IMR-90 (cell line): ENCODE measurements at regions not wholly inside any gene's neighbourhood (a gene's known extent, or its start where the extent isn't known, plus 50 kb on each side); places are given as distances from the start of the nearest gene placed in this dataset.

ENCODE experiments used
- ATAC-seq: fragments of 200-7000 bp; cut with Tn5 transposase; 2 replicates; pipeline ENCODE4 v1.9.1; 2020; ENCODE audit warnings: low read depth, mild to moderate bottlenecking, moderate library complexity
- BruUV-seq: library from RNA; stranded (reverse); fragments of 400-500 nt; replicated peaks from 2 replicates; lab custom pipeline; 2021; lab: Mats Ljungman, UMichigan
- CTCF ChIA-PET: fragments of 300-600 bp; formaldehyde crosslinking; extraction: SDS; loops from one replicate; lab custom pipeline; 2021; ENCODE audit warnings: antibody characterized with exemption; lab: Yijun Ruan, JAX
- POLR2A ChIA-PET: fragments of 300-600 bp; sonication (Branson Sonifier 250); formaldehyde crosslinking; loops from one replicate; lab custom pipeline; 2022; ENCODE audit warnings: antibody characterized with exemption; ENCODE audit not compliant: unreplicated experiment; lab: Charles Lee
- DNase-seq: peaks from one replicate; pipeline ENCODE4 v3.0.0; 2013
- H2AFZ ChIP-seq: replicated peaks from 2 replicates; pipeline ENCODE3; 2013; ENCODE audit warnings: low read length, mild to moderate bottlenecking; ENCODE audit not compliant: poor library complexity
- H2AK5ac ChIP-seq: 2 replicates; pipeline ENCODE4 v1.6.1; 2013; ENCODE audit warnings: low read depth, low read length, inconsistent platforms
- H2AK9ac ChIP-seq: replicated peaks from 2 replicates; pipeline ENCODE3; 2013; ENCODE audit warnings: mild to moderate bottlenecking, low read depth, low read length, moderate library complexity; ENCODE audit not compliant: poor library complexity
- H2BK120ac ChIP-seq: 2 replicates; pipeline ENCODE4 v1.6.1; 2013; ENCODE audit warnings: low read depth, low read length, inconsistent platforms
- H2BK15ac ChIP-seq: 3 replicates; pipeline ENCODE4 v1.6.1; 2013; ENCODE audit warnings: low read depth, low read length, inconsistent platforms
- H2BK20ac ChIP-seq: 2 replicates; pipeline ENCODE4 v1.6.1; 2013; ENCODE audit warnings: low read depth, mild to moderate bottlenecking, inconsistent platforms, low read length, moderate library complexity
- H2BK5ac ChIP-seq: 2 replicates; pipeline ENCODE4 v1.6.1; 2013; ENCODE audit warnings: mild to moderate bottlenecking, low read depth, low read length, inconsistent platforms; ENCODE audit not compliant: poor library complexity, severe bottlenecking
- H3K14ac ChIP-seq: replicated peaks from 2 replicates; pipeline ENCODE4 v1.6.1; 2013; ENCODE audit warnings: low read depth, low read length, inconsistent platforms
- H3K18ac ChIP-seq: 2 replicates; pipeline ENCODE4 v1.6.1; 2013; ENCODE audit warnings: low read depth, low read length, control low read depth
- H3K23ac ChIP-seq: 2 replicates; pipeline ENCODE4 v1.6.1; 2013; ENCODE audit warnings: low read depth, low read length, inconsistent platforms
- H3K27ac ChIP-seq: 2 replicates; pipeline ENCODE4 v1.5.1; 2013; ENCODE audit warnings: mild to moderate bottlenecking, control low read depth, low read length; ENCODE audit not compliant: insufficient read depth
- H3K27me3 ChIP-seq: 2 replicates; pipeline ENCODE4 v1.6.1; 2013; ENCODE audit warnings: low read length; ENCODE audit not compliant: control insufficient read depth, insufficient read depth
- H3K36me3 ChIP-seq: 2 replicates; pipeline ENCODE4 v1.6.1; 2013; ENCODE audit warnings: low read length, mixed read lengths; ENCODE audit not compliant: control insufficient read depth, insufficient read depth
- H3K4ac ChIP-seq: 2 replicates; pipeline ENCODE4 v1.6.1; 2013; ENCODE audit warnings: low read depth, low read length, inconsistent platforms
- H3K4me1 ChIP-seq: 2 replicates; pipeline ENCODE4 v1.6.1; 2013; ENCODE audit warnings: low read length, mixed read lengths; ENCODE audit not compliant: control insufficient read depth, insufficient read depth
- H3K4me2 ChIP-seq: 2 replicates; pipeline ENCODE4 v1.6.1; 2013; ENCODE audit warnings: low read depth, mild to moderate bottlenecking, control low read depth, low read length, moderate library complexity
- H3K4me3 ChIP-seq: 2 replicates; pipeline ENCODE4 v1.5.1; 2013; ENCODE audit warnings: low read depth, mild to moderate bottlenecking, control low read depth, low read length, moderate library complexity; ENCODE audit not compliant: insufficient read depth
- H3K56ac ChIP-seq: 2 replicates; pipeline ENCODE4 v1.6.1; 2013; ENCODE audit warnings: low read length, inconsistent platforms; ENCODE audit not compliant: insufficient read depth; ENCODE audit errors: extremely low read depth
- H3K79me1 ChIP-seq, 2 experiments: 2 replicates each; pipeline ENCODE4 v1.6.1; 2013; ENCODE audit warnings: low read length in 2 of 2, inconsistent platforms in 1 of 2, low read depth in 1 of 2
- H3K9ac ChIP-seq: 2 replicates; pipeline ENCODE4 v1.6.1; 2013; ENCODE audit warnings: low read depth, low read length, control low read depth
- H3K9me1 ChIP-seq: 2 replicates; pipeline ENCODE4 v1.6.1; 2013; ENCODE audit warnings: low read length, inconsistent platforms; ENCODE audit not compliant: insufficient read depth
- H3K9me3 ChIP-seq: 2 replicates; pipeline ENCODE4 v1.6.1; 2013; ENCODE audit warnings: low read length; ENCODE audit not compliant: control insufficient read depth, insufficient read depth
- H4K20me1 ChIP-seq: 2 replicates; pipeline ENCODE4 v1.6.1; 2013; ENCODE audit warnings: low read length, inconsistent platforms; ENCODE audit not compliant: insufficient read depth
- H4K5ac ChIP-seq: 2 replicates; pipeline ENCODE4 v1.6.1; 2013; ENCODE audit warnings: mild to moderate bottlenecking, low read depth, low read length, control low read depth
- H4K8ac ChIP-seq, 2 experiments: 2 replicates each; pipeline ENCODE4 v1.6.1; 2013; ENCODE audit warnings: low read depth in 2 of 2, low read length in 2 of 2, control low read depth in 1 of 2, inconsistent platforms in 1 of 2
- H4K91ac ChIP-seq: 2 replicates; pipeline ENCODE4 v1.6.1; 2013; ENCODE audit warnings: low read depth, low read length, inconsistent platforms; ENCODE audit not compliant: insufficient read depth
- BHLHE40 ChIP-seq: fragments of 150-350 bp; IDR thresholded peaks from 2 replicates; pipeline ENCODE4 v1.6.1; 2016; ENCODE audit warnings: mild to moderate bottlenecking, low read depth, low read length
- CEBPB ChIP-seq: IDR thresholded peaks from 2 replicates; pipeline ENCODE4 v1.6.1; 2012; ENCODE audit warnings: low read depth, low read length, improper control_type of control experiment
- CHD1 ChIP-seq: IDR thresholded peaks from 2 replicates; pipeline ENCODE4 v1.6.1; 2012; ENCODE audit warnings: low read depth, low read length, improper control_type of control experiment
- CTCF ChIP-seq: conservative IDR thresholded peaks from 2 replicates; pipeline ENCODE4 v1.5.1; 2012; ENCODE audit warnings: mild to moderate bottlenecking, low read depth, low read length, improper control_type of control experiment
- ELK1 ChIP-seq: fragments of 150-350 bp; IDR thresholded peaks from 2 replicates; pipeline ENCODE4 v1.6.1; 2016; ENCODE audit warnings: low read depth, mild to moderate bottlenecking, low read length, moderate library complexity, borderline replicate concordance
- MAZ ChIP-seq: IDR thresholded peaks from 2 replicates; pipeline ENCODE4 v1.6.1; 2012; ENCODE audit warnings: low read depth, mild to moderate bottlenecking, low read length, improper control_type of control experiment, moderate library complexity, borderline replicate concordance
- NFE2L2 ChIP-seq: fragments of 150-350 bp; IDR thresholded peaks from 2 replicates; pipeline ENCODE4 v1.6.1; 2016; ENCODE audit warnings: low read depth, mild to moderate bottlenecking, low read length
- POLR2A ChIP-seq: IDR thresholded peaks from 2 replicates; pipeline ENCODE4 v1.6.1; 2012; ENCODE audit warnings: mild to moderate bottlenecking, low read depth, low read length
- RAD21 ChIP-seq: IDR thresholded peaks from 2 replicates; pipeline ENCODE4 v1.6.1; 2012; ENCODE audit warnings: low read length, improper control_type of control experiment
- RCOR1 ChIP-seq: IDR thresholded peaks from 2 replicates; pipeline ENCODE4 v1.6.1; 2012; ENCODE audit warnings: mild to moderate bottlenecking, low read length, improper control_type of control experiment; ENCODE audit not compliant: insufficient replicate concordance
- WGBS, 2 experiments: methylation state at CpG; one replicate each; pipeline versions ENCODE4 v1.1.5 to v1.1.7; 2013; ENCODE audit warnings: missing lambda C conversion rate in 2 of 2; ENCODE audit not compliant: insufficient read length in 1 of 2; ENCODE audit errors: extremely low coverage in 2 of 2; 5-methylcytosine and 5-hydroxymethylcytosine counted together
- dilution Hi-C: fragments of 300-500 bp; cut with HindIII; formaldehyde crosslinking; loops from one replicate; pipeline ENCODE4 v1.14.3; 2018; ENCODE audit warnings: low sequenced_read_pairs; ENCODE audit not compliant: unreplicated experiment
- in situ Hi-C: fragments of 300-500 bp; cut with MboI; formaldehyde crosslinking; loops from 3 replicates; pipeline ENCODE4 v1.14.3; 2019; ENCODE audit warnings: low sequenced_read_pairs, inconsistent platforms, mixed read lengths
- intact Hi-C: fragments of 100-400 bp; cut with micrococcal nuclease; formaldehyde crosslinking; loops from 2 replicates; pipeline ENCODE4 v1.10.0; 2022

GRCh38 chr2:19796035-19796695, 105.6 kb downstream of the TTC32 start:
- H3K18ac ChIP-seq: no peak overlapping the region
- H2AFZ ChIP-seq: no peak overlapping the region
- peaks cover 8% of the 10 kb centered on the region for H3K27me3 ChIP-seq
- BruUV-seq: no TSS peak
- peaks cover 4% of the 10 kb centered on the region for H3K4me1 ChIP-seq
- no peak overlapping the region for H2BK20ac ChIP-seq
- H2BK5ac ChIP-seq: no peak overlapping the region
- H3K23ac ChIP-seq: no peak overlapping the region
- dilution Hi-C loops (no loop called here), in situ Hi-C loops (no loop called here), intact Hi-C loops (no loop called here)
- H3K4me2 ChIP-seq: no peak overlapping the region
- ATAC-seq (no peak), DNase-seq (peak; percentile 45)
- no peak overlapping the region for H2BK15ac ChIP-seq
- no peak overlapping the region for H4K5ac ChIP-seq
- no peak overlapping the region for H2BK120ac ChIP-seq
- no peak for TF ChIP-seq NFE2L2
- no peak for TF ChIP-seq ELK1
- TF ChIP-seq POLR2A: no peak
- no peak for TF ChIP-seq RAD21
- TF ChIP-seq RCOR1: no peak
- TF ChIP-seq CTCF: no peak
- no peak for TF ChIP-seq MAZ
- TF ChIP-seq BHLHE40: no peak
- TF ChIP-seq CHD1: no peak
- TF ChIP-seq CEBPB: no peak
- ChIA-PET CTCF (no interaction called here), POLR2A (no interaction called here)
- H3K4ac ChIP-seq: no peak overlapping the region
- no peak overlapping the region for H3K56ac ChIP-seq
- H3K9me3 ChIP-seq: no peaks in the 10 kb centered on the region
- H2AK5ac ChIP-seq: no peak overlapping the region
- H3K9me1 ChIP-seq: peaks cover 5% of the 10 kb centered on the region; the same call in 1 of the 2 replicates
- H3K9ac ChIP-seq: no peak overlapping the region
- no peak overlapping the region for H4K91ac ChIP-seq
- no peak overlapping the region for H4K8ac ChIP-seq
- no peaks in the 10 kb centered on the region for H3K36me3 ChIP-seq
- H3K79me1 ChIP-seq: no peaks in the 10 kb centered on the region
- no peak overlapping the region for H3K27ac ChIP-seq
- no peak overlapping the region for H3K14ac ChIP-seq
- no peaks in the 10 kb centered on the region; the same call in 1 of the 2 replicates for H4K20me1 ChIP-seq
- WGBS, 2 experiments: no CpG with 5 or more reads among the region's 12 CpGs
- H2AK9ac ChIP-seq: no peak overlapping the region
- no peak overlapping the region for H3K4me3 ChIP-seq
